OCI-LY7 (cell line): ENCODE measurements at regions not wholly inside any gene's neighbourhood (a gene's known extent, or its start where the extent isn't known, plus 50 kb on each side); places are given as distances from the start of the nearest gene placed in this dataset.

Experiments used
- CTCF ChIP-seq: fragments of 200-600 bp; sonication (generic); conservative IDR thresholded peaks from 2 replicates; pipeline ENCODE4 v1.5.1; 2014; ENCODE audit warnings: mild to moderate bottlenecking, antibody characterized with exemption, low read length, moderate library complexity, mixed read lengths
- EZH2phosphoT487 ChIP-seq: fragments of 200-600 bp; sonication (generic); IDR thresholded peaks from 2 replicates; pipeline ENCODE4 v1.6.1; 2018; ENCODE audit warnings: low read depth, borderline replicate concordance, mild to moderate bottlenecking, mixed run types, antibody characterized with exemption, low read length, moderate library complexity, mixed read lengths

GRCh38 chr13:22271903-22272302 is 601.0 kb downstream of the FGF9 start:
- TF ChIP-seq CTCF (no peak), EZH2phosphoT487 (no peak)
